OCI-M2 (cell line): ENCODE measurements at regions not wholly inside any gene's neighbourhood (a gene's known extent, or its start where the extent isn't known, plus 50 kb on each side); places are given as distances from the start of the nearest gene placed in this dataset.
"Not testable (repeated sequence)": the region's sequence is repeated elsewhere in the genome, so short reads cannot be mapped to it uniquely, and the experiment has no call there.

Experiments used
- DNase-seq: peaks from one replicate; lab custom pipeline; 2025; ENCODE audit not compliant: unreplicated experiment; lab: John Stamatoyannopoulos, UW

GRCh38 chrX:122625821-122626220, 558.3 kb upstream of the GRIA3 start:
- DNase-seq, result no peak

GRCh38 chrX:122626871-122627270, 557.2 kb upstream of the GRIA3 start:
- DNase-seq, result no peak

GRCh38 chrX:122641136-122641535, 542.9 kb upstream of the GRIA3 start:
- DNase-seq, result no peak

DNA sequence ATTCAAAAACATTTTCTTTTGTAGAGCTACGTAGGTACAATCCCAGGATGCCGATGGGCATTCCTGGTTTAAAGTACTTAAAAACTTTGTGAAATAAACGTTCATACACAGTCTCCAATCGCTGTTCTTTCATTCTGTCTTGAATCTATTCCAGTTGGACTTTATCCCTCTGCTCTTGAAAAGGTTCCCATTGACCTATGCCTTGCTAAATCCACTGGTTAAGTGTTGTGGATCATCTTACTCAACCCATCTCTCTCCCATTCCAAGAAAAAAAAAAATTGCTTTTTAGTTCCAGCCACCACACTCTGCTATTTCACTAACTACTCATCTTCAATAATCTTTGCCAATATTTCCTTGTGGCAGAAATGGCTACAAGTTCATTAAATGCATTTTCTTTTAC, 542.3 kb upstream of the GRIA3 start:
- no peak for DNase-seq

DNA sequence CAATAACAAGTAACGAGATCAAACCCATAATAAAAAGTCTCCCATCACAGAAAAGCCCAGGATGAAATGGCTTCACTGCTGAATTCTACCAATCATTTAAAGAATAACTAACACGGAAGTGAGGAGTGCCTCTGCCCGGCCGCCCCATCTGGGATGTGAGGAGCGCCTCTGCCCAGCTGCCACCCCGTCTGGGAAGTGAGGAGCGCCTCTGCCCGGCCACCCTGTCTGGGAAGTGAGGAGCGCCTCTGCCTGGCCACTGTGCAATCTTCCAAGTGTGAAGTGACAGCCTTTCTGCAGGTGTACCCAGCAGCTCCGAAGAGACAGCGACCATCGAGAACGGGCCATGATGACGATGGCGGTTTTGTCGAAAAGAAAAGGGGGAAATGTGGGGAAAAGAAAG, 528.8 kb upstream of the GRIA3 start:
- DNase-seq, result not testable (repeated sequence)

DNA sequence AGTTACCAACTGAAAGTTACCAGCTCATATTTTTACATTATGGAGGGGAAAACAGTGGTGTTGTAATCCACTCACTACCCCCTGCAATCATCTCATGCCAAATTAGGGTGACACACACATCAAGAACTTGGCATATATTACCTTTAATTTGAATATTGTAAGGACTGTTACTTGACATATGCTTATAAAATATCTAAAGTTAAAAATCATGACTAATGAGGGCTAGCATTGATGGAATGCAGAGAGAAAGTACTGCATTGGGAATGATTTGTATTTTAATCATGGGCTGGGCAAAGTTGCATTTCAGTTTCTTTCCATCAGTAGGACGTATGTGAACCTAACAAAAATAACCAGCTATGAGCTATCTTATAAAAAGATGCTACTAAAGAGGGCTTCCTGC, 517.5 kb upstream of the GRIA3 start:
- DNase-seq, result no peak

DNA sequence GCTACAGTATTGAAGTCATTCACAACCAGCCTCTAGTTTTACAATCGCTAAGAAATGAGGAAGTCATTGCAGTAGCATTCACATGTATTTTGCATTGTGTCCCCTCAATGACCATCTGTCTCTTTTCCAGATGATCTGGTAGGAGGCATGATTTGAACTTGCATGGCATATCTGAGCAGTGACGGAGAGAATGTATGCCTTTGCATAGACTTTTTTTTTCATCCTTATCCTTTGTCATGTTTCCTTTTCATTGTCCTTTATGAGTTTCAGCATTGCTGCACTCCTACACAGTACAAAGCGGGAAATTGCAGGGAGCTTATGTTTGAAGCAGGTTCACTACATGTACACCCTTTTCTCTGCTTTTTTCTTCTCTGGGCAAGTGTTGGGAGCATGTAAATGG, 516.4 kb upstream of the GRIA3 start:
- no peak for DNase-seq

DNA sequence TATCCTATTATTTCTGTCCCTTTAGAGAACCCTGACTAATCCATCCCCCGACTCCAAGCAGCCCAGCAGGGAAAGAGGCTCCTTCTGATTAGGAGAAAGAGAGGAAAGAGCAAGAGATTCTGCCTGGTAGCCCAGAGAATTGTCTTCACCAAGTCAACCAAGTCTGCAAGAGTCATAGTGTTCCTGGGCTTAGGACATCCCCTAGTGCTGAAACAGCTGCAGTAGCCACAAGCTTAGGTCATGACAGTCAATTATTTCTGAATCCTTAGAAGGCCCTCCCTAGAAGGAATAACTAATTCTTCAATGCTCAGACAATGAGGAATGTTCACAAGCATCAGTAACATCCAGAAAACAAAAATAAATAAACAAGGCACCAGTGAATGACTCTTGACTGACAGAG, 480.3 kb upstream of the GRIA3 start:
- no peak for DNase-seq

DNA sequence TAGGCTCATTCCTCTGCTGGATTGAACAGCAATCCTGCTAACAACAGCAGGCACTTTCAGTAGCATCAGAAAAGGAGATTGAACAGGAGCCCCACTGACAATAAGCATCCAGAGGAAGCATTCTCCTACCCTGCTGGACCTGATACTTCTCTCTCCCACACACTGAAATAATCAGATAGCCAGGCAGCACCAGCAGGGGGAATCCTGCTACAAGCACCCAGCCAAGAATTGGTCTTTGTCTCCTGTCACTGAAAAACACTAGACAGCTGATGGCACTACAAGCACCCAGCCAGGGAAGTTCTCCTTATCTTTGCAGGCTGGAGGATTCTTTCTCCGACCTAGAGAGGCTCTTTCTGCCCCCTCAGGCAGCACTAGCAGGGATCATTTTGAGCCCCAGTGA, 444.3 kb upstream of the GRIA3 start:
- DNase-seq, result no peak

DNA sequence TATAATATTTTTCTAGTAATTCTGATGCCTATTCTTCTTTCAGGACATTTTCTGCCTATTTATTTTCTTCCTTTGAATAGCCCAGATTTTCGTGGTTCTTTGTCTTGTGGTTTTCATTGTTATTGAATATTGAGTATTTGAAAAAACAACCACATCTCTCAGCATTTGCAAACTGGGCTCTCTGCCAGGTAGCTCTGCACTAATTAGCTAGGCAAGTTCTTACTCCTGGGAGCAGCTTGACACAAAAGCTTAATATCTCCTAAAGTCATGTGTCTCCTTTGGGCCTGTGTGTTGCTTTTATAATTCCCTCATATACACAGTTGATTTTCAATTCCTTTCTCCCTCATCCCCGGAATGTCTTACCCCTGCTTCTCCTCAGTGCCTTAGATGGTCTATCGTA, 413.5 kb upstream of the GRIA3 start:
- no peak for DNase-seq

- no peak for DNase-seq
Measured at GRCh38 chrX:122771933-122772332, 412.1 kb upstream of the GRIA3 start.

DNA sequence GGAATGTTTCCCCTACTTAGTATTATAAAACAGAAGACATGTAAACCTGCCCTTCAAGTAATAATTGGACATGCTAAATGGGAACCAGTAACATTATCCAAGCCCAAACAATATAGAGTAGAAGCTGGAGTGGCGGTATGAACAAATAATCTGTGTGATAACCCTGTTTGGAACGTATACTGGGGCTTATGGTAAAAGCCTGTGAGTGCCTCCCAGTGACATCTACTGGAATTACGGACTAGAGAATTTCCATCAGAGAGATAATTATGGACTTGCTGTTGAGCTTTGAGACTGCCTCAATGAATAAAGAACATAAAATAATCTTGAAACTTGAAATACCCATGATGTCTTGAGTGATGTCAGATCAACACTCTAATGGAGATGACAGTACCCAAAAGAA, 406.3 kb upstream of the GRIA3 start:
- no peak for DNase-seq

- DNase-seq, result no peak
Measured at GRCh38 chrX:122783918-122784317, 400.2 kb upstream of the GRIA3 start.

DNA sequence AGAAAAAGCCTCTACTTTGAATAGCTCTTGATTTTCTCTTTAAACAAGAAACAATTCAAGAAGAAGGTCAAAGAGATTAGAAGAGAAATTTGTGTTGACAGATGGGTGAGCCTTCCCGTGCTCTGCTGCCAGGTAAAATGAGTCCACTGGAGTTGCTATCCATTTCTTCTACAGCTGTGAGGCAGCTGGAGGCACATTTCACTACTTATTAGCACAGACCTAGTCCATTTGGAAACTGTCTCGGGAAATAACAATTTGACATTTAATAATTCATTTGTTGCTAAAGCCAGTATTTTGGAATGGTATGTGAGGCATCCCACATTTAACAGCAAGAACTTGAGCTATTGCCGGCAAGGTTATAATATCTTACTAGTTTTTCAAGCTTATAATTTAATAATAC, 396.8 kb upstream of the GRIA3 start:
- DNase-seq, result no peak

GRCh38 chrX:122788216-122788615, 395.9 kb upstream of the GRIA3 start:
- DNase-seq, result no peak

DNA sequence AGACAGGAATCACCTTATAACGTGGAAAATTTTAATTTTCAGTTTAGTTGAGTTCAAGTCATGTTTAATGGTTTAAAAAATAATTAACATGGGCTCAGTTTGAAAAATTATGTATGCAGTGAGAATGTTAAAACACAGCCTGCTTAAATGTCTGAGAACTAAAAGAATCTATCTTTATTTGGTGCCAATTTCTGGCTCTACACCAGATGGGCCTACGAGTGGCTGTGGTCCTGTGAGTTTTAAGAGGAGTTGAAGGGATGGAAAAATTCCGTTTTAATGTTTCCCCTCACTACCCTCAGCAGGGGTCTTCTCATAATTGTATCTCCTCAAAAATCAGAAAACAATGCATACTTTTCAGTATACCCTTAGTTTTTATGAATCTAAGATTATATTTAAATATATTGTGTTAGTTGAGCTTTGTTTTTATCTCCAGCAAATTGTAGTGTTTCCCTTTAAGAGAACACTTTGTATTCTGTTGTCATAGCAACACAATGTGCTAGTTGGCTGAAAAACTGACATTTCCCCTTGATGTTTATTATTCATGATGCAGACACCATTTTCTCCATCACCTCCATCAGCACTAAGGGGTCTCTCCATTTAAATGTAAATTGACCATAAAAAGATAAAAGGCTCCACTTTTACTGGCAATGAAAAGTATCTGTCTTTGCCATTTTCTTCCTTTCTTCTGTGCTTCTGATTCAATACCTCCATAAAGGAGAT, 393.5 kb upstream of the GRIA3 start:
- no peak for DNase-seq

GRCh38 chrX:122813876-122814275, 370.2 kb upstream of the GRIA3 start:
- no peak for DNase-seq

DNA sequence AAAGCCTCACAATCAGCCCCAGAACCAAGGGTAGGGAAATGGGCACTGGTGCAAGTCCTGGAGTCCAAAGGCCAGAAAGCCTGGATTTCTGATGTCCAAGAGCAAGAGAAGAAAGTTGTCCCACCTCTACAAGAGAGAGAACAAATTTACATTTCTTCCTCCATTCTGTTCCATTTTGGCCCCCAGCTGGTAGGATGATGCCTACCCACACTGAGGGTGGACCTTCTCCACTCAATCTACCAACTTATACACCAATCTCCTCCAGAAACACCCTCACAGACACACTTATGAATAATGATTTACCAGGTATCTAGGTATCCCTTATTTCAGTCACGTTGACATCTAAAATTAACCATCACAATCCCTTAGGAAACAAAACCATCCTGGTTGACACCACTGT, 367.8 kb upstream of the GRIA3 start:
- no peak for DNase-seq

DNA sequence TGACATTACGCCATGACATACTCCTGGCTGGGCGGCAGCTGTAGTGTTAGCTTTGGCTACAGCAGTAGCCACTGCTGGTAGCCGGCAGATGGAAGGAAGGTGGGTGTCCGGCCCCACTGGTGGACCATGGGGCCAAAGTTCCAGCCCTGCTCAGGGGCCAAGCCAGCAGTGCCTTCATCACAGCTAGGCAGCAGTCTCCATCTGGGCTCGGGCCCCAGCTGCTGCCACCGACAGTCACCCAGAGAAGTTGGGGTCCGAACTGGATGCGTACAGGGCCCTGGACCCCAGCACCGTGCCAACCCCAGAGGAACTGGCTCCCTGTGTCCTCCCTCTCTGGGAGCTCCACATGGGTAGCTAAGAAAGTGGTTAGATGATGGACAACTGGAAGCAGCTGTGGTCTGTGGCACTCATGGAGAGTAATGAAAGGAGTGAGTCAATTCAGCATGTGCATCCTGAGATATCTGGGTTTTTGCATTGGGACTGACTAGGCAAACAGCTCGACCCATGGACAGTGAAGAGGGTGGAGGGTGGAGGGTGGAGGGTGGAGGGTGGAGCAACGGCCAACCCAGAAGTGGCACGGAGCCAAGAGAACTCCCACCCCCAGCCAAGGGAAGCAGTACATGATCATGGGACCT, 366.6 kb upstream of the GRIA3 start:
- DNase-seq, result no peak

GRCh38 chrX:122818068-122818467, 366.0 kb upstream of the GRIA3 start:
- no peak for DNase-seq

- no peak for DNase-seq
Measured at GRCh38 chrX:122833230-122833629, 350.8 kb upstream of the GRIA3 start.

- DNase-seq, result no peak
Measured at GRCh38 chrX:122835886-122836285, 348.2 kb upstream of the GRIA3 start.

DNA sequence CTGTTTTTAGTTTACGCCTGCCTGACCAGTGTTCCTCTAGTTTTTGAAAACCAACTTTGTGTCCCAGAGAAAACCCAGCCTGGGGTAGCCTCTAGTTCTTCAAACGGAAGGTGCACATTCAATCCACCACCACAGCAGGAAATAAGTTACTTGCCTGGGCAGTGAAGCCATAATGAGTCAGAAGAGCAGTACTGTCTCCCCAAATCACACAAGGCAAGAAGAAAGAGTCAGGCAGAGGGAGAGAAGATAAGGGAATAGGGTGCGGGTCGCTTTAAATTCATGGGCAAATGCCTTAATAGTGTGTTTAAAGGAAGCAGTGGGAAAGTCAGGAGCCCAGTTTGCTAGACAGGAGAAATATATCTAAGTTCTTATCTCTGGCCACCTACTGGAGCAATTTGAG, 333.8 kb upstream of the GRIA3 start:
- DNase-seq, result no peak
